GM21737 (cell line): ENCODE measurements at regions not wholly inside any gene's neighbourhood (a gene's known extent, or its start where the extent isn't known, plus 50 kb on each side); places are given as distances from the start of the nearest gene placed in this dataset.

Source experiments
- ATAC-seq: cut with Tn5 transposase; IDR thresholded peaks from one replicate; pipeline ENCODE4 v1.9.1; 2021; ENCODE audit warnings: mild to moderate bottlenecking, moderate library complexity; ENCODE audit not compliant: unreplicated experiment

GRCh38 chr4:154107337-154107736 is 318.5 kb upstream of the SFRP2 start:
- no peak for ATAC-seq

- ATAC-seq = no peak
Measured at GRCh38 chr4:154088741-154089140, 299.9 kb upstream of the SFRP2 start.

- ATAC-seq = no peak
Measured at GRCh38 chr4:154086247-154086646, 297.4 kb upstream of the SFRP2 start.

- ATAC-seq = no peak
Measured at GRCh38 chr4:154084864-154085263, 296.0 kb upstream of the SFRP2 start.

- ATAC-seq = no peak
Measured at GRCh38 chr4:154082760-154083535, 294.1 kb upstream of the SFRP2 start.

GRCh38 chr4:154081391-154081790 is 292.5 kb upstream of the SFRP2 start:
- no peak for ATAC-seq

- ATAC-seq = no peak
Measured at GRCh38 chr4:154078504-154079350, 289.8 kb upstream of the SFRP2 start.

- ATAC-seq = no peak
Measured at GRCh38 chr4:154076921-154077320, 288.0 kb upstream of the SFRP2 start.

- no peak for ATAC-seq
Measured at GRCh38 chr4:154073107-154073822, 284.4 kb upstream of the SFRP2 start.

- no peak for ATAC-seq
Measured at GRCh38 chr4:154067786-154068185, 278.9 kb upstream of the SFRP2 start.

- ATAC-seq = no peak
Measured at GRCh38 chr4:154065368-154065767, 276.5 kb upstream of the SFRP2 start.

GRCh38 chr4:154064244-154064643 is 275.4 kb upstream of the SFRP2 start:
- no peak for ATAC-seq

GRCh38 chr4:154049457-154050181 is 260.7 kb upstream of the SFRP2 start:
- no peak for ATAC-seq

GRCh38 chr4:154047733-154048132 is 258.9 kb upstream of the SFRP2 start:
- ATAC-seq = no peak

GRCh38 chr4:154044742-154045485 is 256.0 kb upstream of the SFRP2 start:
- ATAC-seq = no peak

GRCh38 chr4:154044108-154044531 is 255.2 kb upstream of the SFRP2 start:
- no peak for ATAC-seq

- ATAC-seq = no peak
Measured at GRCh38 chr4:154041640-154042039, 252.8 kb upstream of the SFRP2 start.

- ATAC-seq = no peak
Measured at GRCh38 chr4:154039435-154040343, 250.8 kb upstream of the SFRP2 start.

- ATAC-seq = no peak
Measured at GRCh38 chr4:154036856-154037255, 248.0 kb upstream of the SFRP2 start.
